WI38 (cell line): ENCODE measurements at regions not wholly inside any gene's neighbourhood (a gene's known extent, or its start where the extent isn't known, plus 50 kb on each side); places are given as distances from the start of the nearest gene placed in this dataset.

ENCODE experiments used
- H3K4me3 ChIP-seq: 2 replicates; pipeline ENCODE4 v1.5.1; 2011; ENCODE audit warnings: low read depth, mild to moderate bottlenecking, control low read depth, low read length
- TF ChIP-seq, protein P1 (sequence below): IDR thresholded peaks from 2 replicates; pipeline ENCODE4 v1.5.1; 2012; ENCODE audit warnings: low read depth, mild to moderate bottlenecking, control low read depth, low read length

DNA sequence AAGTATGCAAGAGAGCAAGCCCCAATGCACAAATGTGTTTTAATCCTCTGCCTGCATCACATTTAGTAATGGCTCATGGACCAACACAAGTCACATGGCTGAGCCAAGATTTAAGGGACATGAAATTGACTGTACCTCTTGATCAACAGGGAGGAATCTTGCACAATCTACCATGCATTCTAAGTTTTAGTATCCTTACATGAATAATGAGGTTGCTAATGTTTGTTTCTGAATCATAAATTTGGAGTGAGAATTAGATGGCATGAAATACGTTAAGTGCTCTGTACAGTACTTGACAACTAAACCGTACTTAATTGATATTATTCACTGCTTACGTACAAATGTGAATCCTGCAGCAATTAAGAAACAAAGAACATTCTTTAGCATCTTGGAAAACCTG is 553.8 kb upstream of the JAG1 start:
- TF ChIP-seq, protein P1, sequence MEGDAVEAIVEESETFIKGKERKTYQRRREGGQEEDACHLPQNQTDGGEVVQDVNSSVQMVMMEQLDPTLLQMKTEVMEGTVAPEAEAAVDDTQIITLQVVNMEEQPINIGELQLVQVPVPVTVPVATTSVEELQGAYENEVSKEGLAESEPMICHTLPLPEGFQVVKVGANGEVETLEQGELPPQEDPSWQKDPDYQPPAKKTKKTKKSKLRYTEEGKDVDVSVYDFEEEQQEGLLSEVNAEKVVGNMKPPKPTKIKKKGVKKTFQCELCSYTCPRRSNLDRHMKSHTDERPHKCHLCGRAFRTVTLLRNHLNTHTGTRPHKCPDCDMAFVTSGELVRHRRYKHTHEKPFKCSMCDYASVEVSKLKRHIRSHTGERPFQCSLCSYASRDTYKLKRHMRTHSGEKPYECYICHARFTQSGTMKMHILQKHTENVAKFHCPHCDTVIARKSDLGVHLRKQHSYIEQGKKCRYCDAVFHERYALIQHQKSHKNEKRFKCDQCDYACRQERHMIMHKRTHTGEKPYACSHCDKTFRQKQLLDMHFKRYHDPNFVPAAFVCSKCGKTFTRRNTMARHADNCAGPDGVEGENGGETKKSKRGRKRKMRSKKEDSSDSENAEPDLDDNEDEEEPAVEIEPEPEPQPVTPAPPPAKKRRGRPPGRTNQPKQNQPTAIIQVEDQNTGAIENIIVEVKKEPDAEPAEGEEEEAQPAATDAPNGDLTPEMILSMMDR: no peak
- H3K4me3 ChIP-seq: no peak overlapping the region

DNA sequence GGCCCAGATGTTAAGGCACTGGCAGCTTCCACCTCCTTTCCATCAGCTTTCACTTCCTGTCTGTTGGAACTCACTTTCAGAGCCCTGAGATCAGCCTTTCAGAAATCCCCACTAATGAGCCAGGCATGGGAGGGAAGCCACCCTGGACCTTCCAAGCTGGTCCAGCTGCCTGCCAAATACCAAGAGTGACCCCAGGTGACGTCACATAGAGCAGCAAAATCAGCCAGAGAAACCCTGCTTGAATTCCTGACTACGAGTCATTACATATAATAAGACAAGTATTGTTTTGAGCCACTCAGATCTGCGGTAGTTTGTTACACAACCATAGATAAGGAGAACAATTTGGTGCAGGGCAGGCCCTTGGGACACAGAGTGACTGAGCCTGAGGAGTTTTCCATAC is 556.0 kb upstream of the JAG1 start:
- TF ChIP-seq, protein P1: no peak
- H3K4me3 ChIP-seq: no peak overlapping the region

DNA sequence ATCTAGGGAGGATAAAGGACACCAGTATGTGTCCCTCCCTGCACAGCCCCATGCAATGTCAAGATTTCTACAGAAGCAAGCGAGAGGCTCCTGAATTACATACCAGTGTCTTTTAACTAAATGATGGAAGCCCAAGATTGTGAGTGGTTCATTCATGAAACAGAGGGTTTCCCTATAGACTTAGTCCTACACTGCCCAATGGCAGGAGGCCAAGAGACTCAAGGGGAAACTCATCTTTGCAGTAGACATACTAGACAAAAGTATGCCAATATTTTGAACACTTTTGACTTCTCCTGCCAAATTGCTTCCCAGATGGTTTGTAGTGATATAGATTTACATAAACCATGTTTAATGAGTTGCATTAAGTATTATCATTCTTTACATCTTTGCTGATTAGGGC is 557.2 kb upstream of the JAG1 start:
- TF ChIP-seq, protein P1: no peak
- no peak overlapping the region for H3K4me3 ChIP-seq

DNA sequence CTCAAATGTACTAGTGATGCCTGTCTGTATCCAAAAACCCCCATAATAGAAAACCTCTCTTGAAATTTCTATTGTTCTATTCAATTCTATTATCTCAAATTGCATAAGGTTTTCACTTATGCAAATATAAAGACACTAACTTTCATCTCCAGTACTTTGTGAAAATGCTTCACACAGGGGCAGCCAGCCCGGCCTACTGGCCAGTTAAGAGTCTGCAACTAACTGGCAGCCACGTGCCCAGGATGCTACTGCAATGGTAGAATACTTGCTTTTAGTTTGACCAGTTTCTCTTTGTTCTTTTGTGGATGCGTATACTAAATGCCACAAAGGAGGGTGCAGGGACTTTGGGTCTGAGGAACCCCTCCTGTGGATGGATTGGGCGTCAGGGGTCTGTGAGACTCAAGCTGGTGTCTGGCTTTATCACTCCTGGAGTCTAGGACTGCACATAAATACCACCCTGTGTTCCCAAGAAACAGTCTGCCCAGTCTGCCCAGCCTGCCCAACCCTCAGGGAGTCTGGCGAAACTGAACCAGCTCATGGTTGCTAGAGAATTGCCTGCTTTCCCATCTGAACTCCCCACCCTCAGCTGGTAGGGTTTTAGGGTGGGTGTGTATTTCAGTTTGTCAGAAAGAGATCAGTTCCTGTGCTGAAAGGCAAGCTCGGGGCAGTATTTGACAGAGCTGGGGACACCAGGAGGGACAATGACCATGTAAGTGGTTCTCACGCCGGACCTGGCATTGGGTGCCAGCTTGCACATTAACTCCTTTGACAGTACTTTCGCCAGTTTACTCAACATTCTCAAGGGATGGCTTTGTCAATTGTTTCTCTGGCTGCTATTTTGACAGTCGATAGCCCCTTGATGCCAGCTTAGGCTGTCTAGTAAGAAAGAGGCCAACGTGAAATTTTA is 558.2 kb upstream of the JAG1 start:
- TF ChIP-seq, protein P1: no peak
- no peak overlapping the region for H3K4me3 ChIP-seq

GRCh38 chr20:11232896-11233295 is 559.1 kb upstream of the JAG1 start:
- TF ChIP-seq, protein P1: no peak
- H3K4me3 ChIP-seq: no peak overlapping the region

DNA sequence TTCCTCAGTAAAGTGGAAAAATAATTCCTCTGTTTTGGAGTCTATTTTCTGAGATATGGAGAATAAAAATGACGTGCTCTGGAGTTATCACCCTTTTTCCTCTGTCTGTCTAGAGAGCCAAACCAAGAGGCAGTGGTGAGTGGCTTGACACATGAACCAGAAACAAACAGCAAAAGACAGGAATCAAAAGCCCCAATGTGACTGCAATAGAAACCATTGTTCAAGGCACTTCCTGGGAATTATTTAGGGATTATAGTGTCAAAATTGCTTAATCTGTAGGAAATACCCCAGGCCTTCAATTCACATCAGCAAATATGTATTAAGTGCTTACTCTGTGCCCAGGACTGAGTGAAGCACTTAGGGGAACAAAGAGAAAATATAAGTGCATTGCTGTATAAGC is 560.4 kb upstream of the JAG1 start:
- H3K4me3 ChIP-seq: no peak overlapping the region
- TF ChIP-seq, protein P1: no peak

GRCh38 chr20:11234608-11235007 is 560.8 kb upstream of the JAG1 start:
- H3K4me3 ChIP-seq: no peak overlapping the region
- TF ChIP-seq, protein P1: no peak
